Mesenteric fat pad (tissue), 1 donor: ENCODE measurements at regions not wholly inside any gene's neighbourhood (a gene's known extent, or its start where the extent isn't known, plus 50 kb on each side); places are given as distances from the start of the nearest gene placed in this dataset.
A peak's percentile ranks its signal among the peaks of the same experiment; 100 is the strongest.
"Not testable (repeated sequence)": the region's sequence is repeated elsewhere in the genome, so short reads cannot be mapped to it uniquely, and the experiment has no call there.

ENCODE experiments used
- DNase-seq: peaks from one replicate; pipeline ENCODE4 v3.0.0-alpha.2; 2020; ENCODE audit warnings: low spot score
- donor health status: DM: yes; HTN: yes; CAD: no.

DNA sequence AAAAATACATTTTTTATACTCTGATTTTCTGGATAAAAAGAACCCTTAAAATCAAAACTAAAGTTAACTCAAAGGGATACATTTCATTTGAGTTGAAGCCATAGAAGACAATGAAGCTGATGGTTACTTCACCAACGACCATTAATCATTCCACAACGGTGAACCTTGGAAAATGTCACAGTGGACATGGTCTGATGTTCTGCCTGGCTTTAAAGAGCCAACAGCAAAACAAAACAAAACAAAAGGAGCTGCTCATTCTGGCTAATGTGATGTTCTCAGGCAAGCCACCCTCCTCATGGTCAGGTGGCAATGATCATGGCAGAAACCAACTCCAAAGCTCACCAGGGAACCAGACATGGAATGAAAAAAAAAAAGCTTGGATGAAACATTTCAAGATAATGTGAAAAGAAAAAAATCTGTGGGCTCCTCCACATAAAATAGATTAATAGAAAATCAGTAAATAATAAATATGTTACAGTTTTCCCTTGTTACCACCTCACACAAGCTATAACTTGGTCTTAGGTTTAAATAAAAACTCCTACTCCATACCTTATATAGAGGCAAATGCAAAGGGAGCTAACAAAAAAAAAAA lies 90.1 kb upstream of the SERTAD2 start:
- DNase-seq, result no peak

GRCh38 chr2:64745562-64745961 lies 91.8 kb upstream of the SERTAD2 start:
- no peak for DNase-seq

GRCh38 chr2:64747690-64748091 lies 94.0 kb upstream of the SERTAD2 start:
- DNase-seq, result not testable (repeated sequence)

DNA sequence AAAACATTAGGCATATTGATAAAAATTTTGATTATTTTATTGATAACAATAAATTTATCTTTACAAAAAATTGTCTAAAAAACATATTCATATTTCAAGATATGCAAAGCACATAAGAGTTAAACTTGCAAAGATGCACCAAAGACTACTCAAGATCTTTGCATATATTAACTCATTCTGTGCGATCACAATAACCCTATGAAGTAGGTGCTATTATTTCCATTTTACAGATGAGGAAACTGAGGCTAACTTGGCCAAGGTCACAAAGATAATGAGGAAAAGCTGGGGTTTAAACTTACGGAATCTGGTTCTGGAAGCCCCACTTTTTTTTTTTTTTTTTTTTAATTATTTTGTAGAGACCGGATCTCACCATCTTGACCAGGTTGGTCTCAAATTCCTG lies 94.4 kb upstream of the SERTAD2 start:
- DNase-seq, result no peak

DNA sequence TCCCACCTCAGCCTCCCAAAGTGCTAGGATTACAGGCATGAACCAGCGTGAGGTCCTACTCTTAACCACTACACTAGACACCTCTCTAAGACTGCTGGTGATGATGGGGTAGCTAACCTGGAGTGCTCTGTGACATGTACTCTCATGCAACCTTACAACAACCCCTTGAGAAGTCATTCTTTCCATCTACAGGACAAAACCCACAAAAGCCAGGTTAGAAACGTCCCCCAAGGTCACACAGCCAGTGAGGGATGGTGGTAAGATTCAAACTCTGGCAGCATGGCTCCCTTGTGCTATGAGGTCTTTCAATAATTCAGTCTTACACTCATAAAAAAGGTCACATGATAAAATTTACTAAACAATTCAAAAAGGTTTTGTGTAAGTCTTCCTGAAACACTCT lies 94.8 kb upstream of the SERTAD2 start:
- no peak for DNase-seq

DNA sequence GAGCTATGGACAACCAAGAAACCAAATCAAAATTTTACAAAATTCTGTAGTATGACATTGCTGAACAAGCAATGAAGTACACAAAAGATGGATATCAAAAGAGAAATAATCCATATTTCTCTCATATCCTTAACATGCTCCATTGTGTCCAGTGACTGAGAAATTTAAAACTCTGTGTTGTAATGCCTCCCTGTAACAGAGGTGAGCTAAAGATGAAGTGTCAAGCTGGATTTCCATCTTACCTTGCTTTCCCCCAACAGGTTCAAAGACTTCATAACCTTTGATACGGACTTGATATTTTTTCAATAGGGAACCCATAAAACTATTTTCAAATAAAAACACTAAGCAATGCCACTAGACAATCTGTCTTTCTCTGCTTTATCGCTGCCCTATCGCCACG lies 95.7 kb upstream of the SERTAD2 start:
- no peak for DNase-seq

DNA sequence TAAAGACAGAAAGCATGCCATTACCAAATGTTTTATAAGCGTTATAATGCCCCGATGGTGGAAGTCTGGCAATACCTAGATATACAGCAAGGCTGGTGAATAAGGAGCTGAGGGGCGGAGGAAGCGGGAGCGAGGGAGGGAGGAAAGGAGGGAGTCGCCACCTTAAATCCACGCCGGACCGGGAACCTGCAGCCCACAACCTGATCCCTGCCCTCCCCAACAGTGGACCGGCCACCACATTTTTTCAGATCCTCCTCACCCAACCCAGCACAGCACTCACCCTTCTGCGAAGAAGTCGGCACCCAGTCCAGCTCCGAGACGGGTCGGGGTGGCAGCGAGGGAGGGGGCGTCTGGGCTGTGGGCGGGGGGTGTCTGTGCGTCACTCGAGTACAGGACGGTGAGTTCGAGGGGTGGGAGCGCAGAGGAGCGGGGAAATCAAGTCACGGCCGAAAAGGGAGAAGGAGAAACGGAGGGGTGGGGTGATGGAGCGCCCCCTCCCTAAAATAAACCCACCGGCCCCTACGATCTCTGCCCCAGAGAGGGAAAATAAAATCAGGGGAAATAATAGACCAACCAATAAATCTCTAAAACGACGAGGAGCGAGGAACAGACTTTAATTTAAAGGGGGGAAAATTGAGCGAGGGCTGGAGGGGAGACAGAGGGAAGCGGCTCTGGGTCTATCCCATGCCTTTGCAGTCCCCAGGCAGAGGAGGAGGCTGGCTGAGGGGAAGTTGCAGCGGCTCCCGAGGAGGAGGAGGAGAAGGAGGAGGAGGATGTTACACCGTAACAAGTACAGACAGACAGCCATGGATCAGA lies 96.5 kb upstream of the SERTAD2 start:
- no peak for DNase-seq

DNA sequence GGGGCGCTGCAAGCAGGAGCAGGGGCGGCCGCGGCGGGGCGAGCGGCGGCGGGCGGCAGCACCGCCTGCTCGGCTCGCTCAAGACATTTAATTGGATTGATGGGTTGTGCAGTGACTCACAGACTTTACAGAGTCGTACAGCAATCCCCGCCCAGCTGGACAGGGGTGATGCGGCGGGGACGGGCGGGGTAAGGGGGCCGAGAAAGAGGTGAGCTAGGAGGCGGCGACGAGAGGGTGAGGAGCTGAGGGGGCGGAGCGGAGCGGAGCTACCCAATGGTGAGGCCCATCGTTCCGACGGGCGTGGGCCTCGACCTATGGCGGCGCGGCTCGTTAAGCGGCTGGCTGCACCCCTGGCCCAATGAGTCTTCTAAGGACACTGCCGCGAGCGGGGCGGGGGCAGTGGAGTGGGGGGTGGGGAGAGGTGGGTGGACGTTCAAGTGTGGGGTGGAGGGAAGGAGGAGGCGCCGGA lies 97.1 kb upstream of the SERTAD2 start:
- peak; percentile 99 for DNase-seq

- DNase-seq, result peak; percentile 100
These were observed 97.9 kb upstream of the SERTAD2 start for GRCh38 chr2:64751286-64752260.

- DNase-seq, result no peak
These were observed 99.7 kb upstream of the SERTAD2 start for GRCh38 chr2:64753399-64753798.

GRCh38 chr2:64754570-64754969 lies 100.9 kb upstream of the SERTAD2 start:
- no peak for DNase-seq

DNA sequence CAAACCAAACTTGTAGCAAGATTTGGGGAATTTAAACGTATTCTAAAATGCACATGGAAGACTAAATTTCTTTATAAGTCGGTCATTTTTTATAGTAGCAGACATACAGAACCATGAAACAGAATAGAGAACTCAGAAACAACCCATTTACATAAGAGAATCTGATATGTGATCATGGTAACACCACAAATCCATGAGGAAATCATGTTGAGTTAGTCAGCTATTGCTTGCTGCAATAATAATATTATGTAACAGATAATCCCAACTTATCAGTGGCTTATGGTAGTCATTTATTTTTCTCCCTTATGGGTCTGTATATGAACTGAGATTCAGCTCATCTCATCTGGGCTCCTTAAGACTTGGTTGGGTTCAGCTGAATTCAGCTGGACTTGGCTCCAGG lies 103.4 kb upstream of the SERTAD2 start:
- DNase-seq, result no peak

DNA sequence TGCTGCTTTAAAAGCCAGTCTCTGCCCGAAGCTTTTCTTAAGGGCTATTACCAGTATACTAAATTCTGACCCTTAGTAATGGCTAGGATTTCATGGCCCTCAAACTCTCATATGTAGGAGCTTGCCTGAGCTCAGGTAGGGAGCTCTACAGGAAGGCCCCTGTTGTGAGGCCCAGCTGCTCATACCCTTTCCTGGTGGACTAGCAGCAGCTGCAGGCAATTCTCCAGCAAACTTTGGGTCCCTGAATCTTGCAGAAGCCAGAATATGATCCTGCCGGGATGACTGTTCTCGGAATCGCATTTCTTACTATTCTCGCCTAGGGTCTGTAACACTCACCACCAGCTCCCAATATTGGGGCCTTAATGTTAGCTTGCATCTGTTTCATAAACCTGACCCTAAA lies 106.4 kb upstream of the SERTAD2 start:
- DNase-seq, result no peak

DNA sequence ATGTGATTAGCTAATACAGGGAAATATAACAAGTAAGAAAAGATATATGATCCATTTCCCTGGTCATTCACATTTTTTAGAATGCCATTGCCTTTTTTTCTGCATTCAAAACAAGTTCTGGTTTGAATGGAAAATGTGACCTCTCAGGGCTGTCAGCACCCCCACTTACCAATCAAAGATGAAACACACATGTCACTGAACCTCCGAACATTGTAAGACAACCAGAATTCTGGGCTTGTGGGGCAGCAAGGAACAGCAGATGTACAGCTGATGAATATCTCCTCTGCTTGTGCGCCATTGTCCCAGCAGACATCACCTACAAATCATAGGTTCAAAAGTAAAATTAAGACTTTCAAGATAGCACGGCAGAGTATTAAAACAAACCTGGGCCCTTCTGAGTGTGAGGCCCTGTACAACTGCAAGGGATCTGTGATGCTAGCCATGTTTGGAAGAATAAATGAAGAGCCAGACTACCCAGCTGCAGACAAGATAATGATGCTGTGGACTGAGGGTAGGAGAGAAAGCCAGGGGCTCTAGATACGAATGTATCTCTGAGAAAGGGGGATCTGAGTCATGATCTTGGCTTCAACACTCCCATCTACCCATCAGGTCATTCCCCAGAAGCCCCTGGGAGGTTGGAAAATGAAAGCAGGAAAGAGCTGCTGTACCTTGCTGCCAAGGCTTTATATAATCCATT lies 108.7 kb upstream of the SERTAD2 start:
- no peak for DNase-seq

GRCh38 chr2:64763126-64763525 lies 109.4 kb upstream of the SERTAD2 start:
- DNase-seq, result no peak

GRCh38 chr2:64765160-64765805 lies 111.6 kb upstream of the SERTAD2 start:
- DNase-seq, result no peak

DNA sequence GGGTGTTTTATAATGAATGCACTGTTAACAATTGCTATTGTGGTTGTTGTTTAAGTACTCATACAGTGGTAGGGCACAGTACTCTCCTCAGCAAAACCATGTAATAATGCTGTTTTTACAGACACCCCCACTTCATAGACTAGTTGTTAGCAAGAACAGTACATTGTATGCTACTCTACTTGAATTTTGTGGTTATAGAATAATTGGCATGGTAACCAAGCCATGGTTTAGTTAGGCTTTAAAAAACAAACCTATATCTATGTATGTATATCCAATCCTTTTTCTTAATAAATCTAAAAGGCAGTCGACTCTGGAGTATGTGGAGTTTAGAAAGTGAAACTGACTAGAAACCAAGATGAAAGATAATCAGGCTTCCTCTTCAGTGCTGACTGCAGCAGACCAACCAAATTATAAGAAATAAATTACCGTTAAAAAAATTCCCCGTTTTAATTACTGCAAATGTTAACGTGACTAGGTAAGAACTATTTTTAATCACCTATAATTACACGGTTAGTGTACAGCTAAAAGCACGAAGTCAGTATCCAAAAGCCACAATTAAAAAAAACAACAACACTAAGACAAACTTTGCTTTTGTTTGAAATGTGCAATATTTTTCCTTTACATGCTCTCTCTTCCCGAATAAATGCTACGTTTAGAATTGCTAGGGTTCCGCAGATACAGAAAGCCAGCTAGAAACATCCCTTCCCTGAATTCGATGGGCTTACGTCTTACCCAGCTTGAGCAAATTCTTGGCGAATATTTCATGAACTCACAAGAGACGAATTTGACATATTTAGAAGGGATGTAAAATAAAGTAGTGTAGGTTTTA lies 113.3 kb upstream of the SERTAD2 start:
- no peak for DNase-seq

DNA sequence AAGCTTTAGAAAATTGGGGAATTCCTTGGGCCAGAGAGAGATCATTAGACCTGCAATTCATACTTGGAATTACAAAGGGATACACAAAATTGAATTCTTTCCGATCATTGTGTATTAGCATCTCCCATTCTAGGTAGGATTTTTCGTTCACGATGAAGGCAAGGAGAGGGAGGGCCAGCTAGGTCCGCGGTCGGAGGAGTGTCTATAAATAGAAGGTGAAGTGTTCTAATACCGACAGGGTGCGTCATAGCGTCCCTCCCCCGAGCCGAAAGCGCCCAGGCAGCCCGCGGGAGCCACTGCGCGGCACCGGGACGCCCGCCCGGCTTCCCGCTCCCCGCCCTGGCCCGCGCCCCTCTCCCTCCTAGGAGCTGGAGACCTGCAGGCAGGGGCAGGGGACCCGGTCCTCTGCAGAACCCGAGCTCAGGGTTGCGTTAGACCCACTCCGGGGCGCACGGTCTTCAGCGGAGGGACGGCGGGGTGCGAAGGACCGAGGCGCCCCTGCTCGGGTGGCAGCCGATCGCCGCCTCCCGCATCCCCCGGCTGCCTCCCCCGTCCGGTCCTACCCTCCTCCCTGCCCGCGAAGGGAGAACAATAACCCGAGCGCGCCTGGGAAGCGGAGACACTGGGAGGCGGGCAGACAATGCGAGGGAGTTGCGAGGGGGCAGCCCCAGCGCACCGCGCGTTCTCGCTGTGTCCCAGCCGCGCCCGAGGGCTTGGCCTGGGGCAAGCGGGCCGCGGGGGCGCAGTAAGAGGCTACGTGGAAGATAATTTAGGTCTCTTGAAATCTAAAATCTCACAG lies 114.2 kb upstream of the SERTAD2 start:
- peak; percentile 94 for DNase-seq

GRCh38 chr2:64768491-64769005 lies 114.8 kb upstream of the SERTAD2 start:
- no peak for DNase-seq
